Trophoblast cell (in vitro differentiated cells and primary cell): ENCODE measurements at regions not wholly inside any gene's neighbourhood (a gene's known extent, or its start where the extent isn't known, plus 50 kb on each side); places are given as distances from the start of the nearest gene placed in this dataset.

ENCODE experiments used
- DNase-seq, 2 donors: peaks; one replicate each; pipeline ENCODE4 v3.0.0-alpha.2; 2016
- H2AFZ ChIP-seq: 2 replicates; pipeline ENCODE4 v1.6.1; 2013; ENCODE audit warnings: low read length, moderate library complexity, mild to moderate bottlenecking; ENCODE audit not compliant: insufficient read depth, poor library complexity
- H2AK5ac ChIP-seq: 2 replicates; pipeline ENCODE4 v1.6.1; 2013; ENCODE audit warnings: mild to moderate bottlenecking, low read length
- H2BK120ac ChIP-seq: 2 replicates; pipeline ENCODE4 v1.6.1; 2013; ENCODE audit warnings: low read length, mild to moderate bottlenecking, moderate library complexity; ENCODE audit not compliant: insufficient read depth, poor library complexity
- H2BK12ac ChIP-seq: 2 replicates; pipeline ENCODE4 v1.6.1; 2013; ENCODE audit warnings: mild to moderate bottlenecking, low read length, moderate library complexity
- H2BK5ac ChIP-seq: 2 replicates; pipeline ENCODE4 v1.6.1; 2013; ENCODE audit warnings: low read length, low read depth, moderate library complexity, mild to moderate bottlenecking; ENCODE audit not compliant: poor library complexity
- H3K14ac ChIP-seq: 2 replicates; pipeline ENCODE4 v1.6.1; 2013; ENCODE audit warnings: mild to moderate bottlenecking, low read length
- H3K18ac ChIP-seq: 2 replicates; pipeline ENCODE4 v1.6.1; 2013; ENCODE audit warnings: mild to moderate bottlenecking, low read length
- H3K23ac ChIP-seq: 2 replicates; pipeline ENCODE4 v1.6.1; 2013; ENCODE audit warnings: low read length
- H3K27ac ChIP-seq: 2 replicates; pipeline ENCODE4 v1.5.1; 2013; ENCODE audit warnings: low read depth, mild to moderate bottlenecking, inconsistent platforms, low read length, moderate library complexity
- H3K27me3 ChIP-seq: 2 replicates; pipeline ENCODE4 v1.6.1; 2013; ENCODE audit warnings: inconsistent platforms, mild to moderate bottlenecking, low read length, moderate library complexity; ENCODE audit not compliant: insufficient read depth
- H3K36me3 ChIP-seq, 2 experiments: 1 replicate in 1 of 2; 2 replicates in 1 of 2; pipeline ENCODE4 v1.6.1; 2013; ENCODE audit warnings: low read length in 2 of 2, mild to moderate bottlenecking in 2 of 2, moderate library complexity in 1 of 2; ENCODE audit not compliant: insufficient read depth in 2 of 2, control insufficient read depth in 1 of 2
- H3K4ac ChIP-seq: 2 replicates; pipeline ENCODE4 v1.6.1; 2013; ENCODE audit warnings: low read depth, mild to moderate bottlenecking, low read length, moderate library complexity
- H3K4me1 ChIP-seq, 2 experiments: 1 replicate in 1 of 2; 2 replicates in 1 of 2; pipeline ENCODE4 v1.6.1; 2013; ENCODE audit warnings: low read length in 2 of 2, mild to moderate bottlenecking in 2 of 2, moderate library complexity in 1 of 2; ENCODE audit not compliant: insufficient read depth in 2 of 2, control insufficient read depth in 1 of 2
- H3K4me2 ChIP-seq: 2 replicates; pipeline ENCODE4 v1.6.1; 2013; ENCODE audit warnings: inconsistent platforms, mild to moderate bottlenecking, low read length, moderate library complexity
- H3K4me3 ChIP-seq: 2 replicates; pipeline ENCODE4 v1.5.1; 2013; ENCODE audit warnings: mild to moderate bottlenecking, low read depth, low read length, inconsistent platforms
- H3K79me1 ChIP-seq: one replicate; pipeline ENCODE4 v1.6.1; 2013; ENCODE audit warnings: low read length
- H3K79me2 ChIP-seq: 2 replicates; pipeline ENCODE4 v1.6.1; 2013; ENCODE audit warnings: low read length, mild to moderate bottlenecking; ENCODE audit not compliant: control insufficient read depth, insufficient read depth, poor library complexity
- H3K9ac ChIP-seq: 2 replicates; pipeline ENCODE4 v1.6.1; 2013; ENCODE audit warnings: mild to moderate bottlenecking, low read length
- H3K9me3 ChIP-seq: 2 replicates; pipeline ENCODE4 v1.6.1; 2013; ENCODE audit warnings: low read depth, mild to moderate bottlenecking, control low read depth, inconsistent platforms, low read length; ENCODE audit not compliant: insufficient read depth
- H4K12ac ChIP-seq: 2 replicates; pipeline ENCODE4 v1.6.1; 2013; ENCODE audit warnings: low read depth, mild to moderate bottlenecking, low read length, moderate library complexity
- H4K8ac ChIP-seq: 2 replicates; pipeline ENCODE4 v1.6.1; 2013; ENCODE audit warnings: low read depth, mild to moderate bottlenecking, low read length, moderate library complexity
- H4K91ac ChIP-seq: one replicate; pipeline ENCODE4 v1.6.1; 2013; ENCODE audit warnings: low read depth, mild to moderate bottlenecking, low read length, moderate library complexity
- WGBS: extraction: QIAGEN DNeasy Blood & Tissue Kit; methylation state at CpG from one replicate; pipeline ENCODE4 v1.1.7; 2013; ENCODE audit warnings: missing lambda C conversion rate; ENCODE audit not compliant: insufficient read length, insufficient coverage; ENCODE audit errors: extremely low coverage; 5-methylcytosine and 5-hydroxymethylcytosine counted together

DNA sequence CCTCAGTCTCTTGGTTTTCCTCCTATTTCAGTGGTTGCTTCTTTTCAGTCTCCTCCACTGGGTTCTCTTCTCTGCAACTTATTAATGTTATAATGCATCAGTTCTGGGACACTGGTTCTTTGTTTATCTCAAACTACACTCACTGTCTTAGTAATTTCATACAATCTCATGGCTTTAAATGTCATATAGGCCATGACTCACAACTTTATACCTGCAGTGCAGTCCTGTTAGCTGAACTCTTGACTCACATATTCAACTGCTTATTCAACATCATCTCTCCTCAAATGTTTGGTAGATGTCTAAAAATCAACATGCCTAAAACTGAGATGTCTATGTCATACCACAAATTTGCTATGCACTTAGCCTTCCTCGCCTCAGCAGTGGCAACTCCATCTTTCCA, 101.2 kb upstream of the PALS2 start:
- no peak overlapping the region for H2BK5ac ChIP-seq
- no peaks in the 10 kb centered on the region for H3K9me3 ChIP-seq
- H3K4me3 ChIP-seq: no peak overlapping the region
- H3K18ac ChIP-seq: no peak overlapping the region
- H3K27me3 ChIP-seq: no peaks in the 10 kb centered on the region
- no peak overlapping the region for H4K8ac ChIP-seq
- H2BK120ac ChIP-seq: no peak overlapping the region
- no peak overlapping the region for H2BK12ac ChIP-seq
- H3K27ac ChIP-seq: no peak overlapping the region
- no peak overlapping the region for H4K91ac ChIP-seq
- no peaks in the 10 kb centered on the region for H3K79me1 ChIP-seq
- DNase-seq: no peak
- WGBS: no CpG with 5 or more reads among the region's 1 CpG
- H3K14ac ChIP-seq: no peak overlapping the region
- H3K4me1 ChIP-seq: no peaks in the 10 kb centered on the region
- H3K23ac ChIP-seq: no peak overlapping the region
- H3K4ac ChIP-seq: no peak overlapping the region
- no peaks in the 10 kb centered on the region for H3K36me3 ChIP-seq
- H2AK5ac ChIP-seq: no peak overlapping the region
- no peak overlapping the region for H4K12ac ChIP-seq
- no peak overlapping the region for H3K9ac ChIP-seq
- H3K4me2 ChIP-seq: no peak overlapping the region
- no peak overlapping the region for H2AFZ ChIP-seq
- no peaks in the 10 kb centered on the region for H3K79me2 ChIP-seq

DNA sequence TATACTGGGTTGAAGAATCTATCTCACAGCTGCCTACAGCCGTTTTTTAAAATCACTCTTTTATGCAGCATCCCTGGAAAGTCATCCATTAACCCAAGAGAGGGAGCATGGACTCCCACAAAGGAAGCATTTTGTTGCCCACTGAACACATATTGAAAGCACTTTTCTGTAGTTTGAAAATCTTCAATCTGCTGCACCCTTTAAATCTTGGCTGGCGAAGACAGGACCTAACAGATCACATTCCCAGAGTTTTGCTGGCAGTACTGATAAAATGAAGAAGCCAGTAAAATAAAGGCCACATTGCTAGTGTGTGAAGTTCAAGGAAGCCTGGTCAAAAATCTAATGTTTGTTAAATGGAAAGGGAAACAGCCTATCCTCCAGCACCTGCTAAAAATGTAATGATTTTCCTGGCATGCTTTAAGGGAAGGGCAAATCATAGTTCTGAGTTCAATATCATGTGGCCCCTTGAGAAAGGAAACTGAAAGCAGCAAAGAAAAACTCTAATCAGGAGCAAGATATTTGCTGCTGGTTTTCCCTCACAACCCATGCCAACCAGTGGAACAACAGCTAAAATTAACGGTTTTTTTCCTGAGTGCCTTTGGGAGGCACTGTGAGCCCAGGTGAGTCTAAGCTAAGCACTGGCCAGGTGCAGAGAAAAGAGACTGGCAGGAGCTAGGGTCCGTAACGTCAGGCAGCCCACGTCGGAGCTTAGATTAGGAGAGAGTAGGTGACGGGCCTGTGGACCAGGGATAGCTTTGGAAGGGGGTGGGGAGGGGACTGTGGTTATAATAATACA, 97.9 kb upstream of the PALS2 start:
- H3K36me3 ChIP-seq: no peaks in the 10 kb centered on the region
- no peak overlapping the region for H2AK5ac ChIP-seq
- no peak overlapping the region for H4K91ac ChIP-seq
- no peak overlapping the region for H4K8ac ChIP-seq
- H3K27ac ChIP-seq: no peak overlapping the region
- no peak overlapping the region for H3K23ac ChIP-seq
- H2BK5ac ChIP-seq: no peak overlapping the region
- H4K12ac ChIP-seq: no peak overlapping the region
- peak in 1 of 2 donors; percentile 6 for DNase-seq
- H2BK120ac ChIP-seq: no peak overlapping the region
- H3K27me3 ChIP-seq: no peaks in the 10 kb centered on the region
- no CpG with 5 or more reads among the region's 8 CpGs for WGBS
- no peak overlapping the region for H2BK12ac ChIP-seq
- H3K14ac ChIP-seq: no peak overlapping the region
- no peak overlapping the region for H3K4me2 ChIP-seq
- H3K18ac ChIP-seq: no peak overlapping the region
- H2AFZ ChIP-seq: no peak overlapping the region
- peaks cover 0 to 2% of the 10 kb centered on the region in 2 experiments for H3K4me1 ChIP-seq
- H3K9ac ChIP-seq: no peak overlapping the region
- H3K9me3 ChIP-seq: no peaks in the 10 kb centered on the region
- no peaks in the 10 kb centered on the region for H3K79me2 ChIP-seq
- peaks cover 2% of the 10 kb centered on the region for H3K79me1 ChIP-seq
- no peak overlapping the region for H3K4ac ChIP-seq
- no peak overlapping the region for H3K4me3 ChIP-seq

DNA sequence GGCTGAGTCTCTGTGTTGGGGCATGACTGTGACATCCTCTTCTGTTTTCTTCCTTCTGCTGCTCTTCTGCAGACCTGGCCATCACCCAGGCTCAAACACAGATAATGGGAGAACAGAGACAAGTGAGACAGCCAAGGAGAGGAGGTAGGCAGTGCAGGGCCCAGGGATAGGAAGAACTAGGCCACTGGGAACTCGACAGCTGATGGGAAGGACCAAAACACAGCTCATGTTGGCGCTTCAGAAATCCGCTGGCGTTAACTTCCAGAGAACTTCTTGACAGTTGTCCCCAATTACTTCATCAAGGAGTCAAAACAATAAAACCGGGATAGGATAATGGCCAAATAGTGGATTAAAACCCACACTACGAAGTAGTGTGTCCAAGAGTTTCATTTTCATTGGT, 97.0 kb upstream of the PALS2 start:
- Histone ChIP-seq H4K12ac (no peak overlapping the region), H3K4me2 (no peak overlapping the region), H3K27ac (no peak overlapping the region), H2AFZ (no peak overlapping the region), H3K4me1 (peaks cover 0 to 2% of the 10 kb centered on the region in 2 experiments), H3K9me3 (no peaks in the 10 kb centered on the region), H3K14ac (no peak overlapping the region), H3K79me2 (no peaks in the 10 kb centered on the region), H3K18ac (no peak overlapping the region), H3K36me3 (no peaks in the 10 kb centered on the region), H2BK5ac (no peak overlapping the region), H3K27me3 (no peaks in the 10 kb centered on the region), H3K23ac (no peak overlapping the region), H4K8ac (no peak overlapping the region), H4K91ac (no peak overlapping the region), H3K4me3 (no peak overlapping the region), H2BK120ac (no peak overlapping the region), H2BK12ac (peak overlapping the region; percentile 17), H3K9ac (no peak overlapping the region), H3K79me1 (peaks cover 2% of the 10 kb centered on the region), H2AK5ac (peak overlapping the region; percentile 50), H3K4ac (no peak overlapping the region)
- no CpG with 5 or more reads among the region's 6 CpGs for WGBS
- DNase-seq: no peak

DNA sequence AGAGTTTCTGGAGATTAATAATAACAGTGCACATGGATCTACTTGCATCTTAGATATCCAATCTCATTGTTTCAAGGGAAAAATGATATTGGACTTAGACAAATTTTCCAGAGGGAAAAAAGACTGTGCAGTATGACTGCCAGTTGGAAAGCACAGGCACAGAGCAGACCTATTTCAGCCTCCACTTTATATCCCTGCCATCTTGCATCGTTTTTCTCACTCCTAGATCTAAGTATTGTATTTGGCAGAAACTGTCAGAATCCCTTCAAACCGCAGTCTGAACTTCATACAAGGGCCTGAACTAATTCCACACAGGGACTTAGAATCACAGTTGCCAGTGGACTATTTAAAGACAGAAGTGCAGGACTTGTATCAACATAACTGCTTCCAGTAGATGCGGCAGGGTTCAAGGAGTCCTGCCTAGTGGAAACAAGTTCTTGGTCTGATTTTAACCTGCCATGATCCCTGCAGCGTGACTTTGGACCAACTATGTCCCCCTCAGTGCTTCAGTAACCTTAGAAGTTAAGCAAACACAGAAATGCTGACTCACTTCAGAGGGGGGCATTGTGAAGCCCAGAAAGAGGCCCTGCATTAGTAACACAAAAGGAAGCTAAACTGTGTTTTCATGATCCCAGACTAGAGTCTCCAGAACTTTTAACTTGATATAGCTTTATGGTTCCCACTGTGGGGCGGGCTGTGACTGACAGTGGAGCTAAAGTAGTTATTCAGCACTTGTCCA, 95.7 kb upstream of the PALS2 start:
- Histone ChIP-seq H3K79me2 (no peaks in the 10 kb centered on the region), H3K4me1 (peaks cover 0 to 2% of the 10 kb centered on the region in 2 experiments), H3K23ac (peak overlapping the region; percentile 47), H4K8ac (peak overlapping the region; percentile 9), H3K14ac (no peak overlapping the region), H3K9me3 (no peaks in the 10 kb centered on the region), H2AFZ (peak overlapping the region; percentile 71), H3K4me2 (no peak overlapping the region), H2BK120ac (no peak overlapping the region), H4K12ac (no peak overlapping the region), H2AK5ac (no peak overlapping the region), H3K27me3 (no peaks in the 10 kb centered on the region), H3K4me3 (no peak overlapping the region), H4K91ac (no peak overlapping the region), H2BK12ac (peak overlapping the region; percentile 77), H3K9ac (no peak overlapping the region), H3K18ac (no peak overlapping the region), H3K4ac (no peak overlapping the region), H3K27ac (no peak overlapping the region), H3K79me1 (peaks cover 2% of the 10 kb centered on the region), H2BK5ac (no peak overlapping the region), H3K36me3 (no peaks in the 10 kb centered on the region)
- no CpG with 5 or more reads among the region's 5 CpGs for WGBS
- DNase-seq: no peak
